HG02610 (cell line): ENCODE measurements at regions not wholly inside any gene's neighbourhood (a gene's known extent, or its start where the extent isn't known, plus 50 kb on each side); places are given as distances from the start of the nearest gene placed in this dataset.
"Not testable (repeated sequence)": the region's sequence is repeated elsewhere in the genome, so short reads cannot be mapped to it uniquely, and the experiment has no call there.

ENCODE experiments used
- ATAC-seq: cut with Tn5 transposase; IDR thresholded peaks from one replicate; pipeline ENCODE4 v1.9.1; 2021; ENCODE audit warnings: mild to moderate bottlenecking, moderate library complexity; ENCODE audit not compliant: unreplicated experiment

- no peak for ATAC-seq
Observed at GRCh38 chr7:68748934-68749900, 849.1 kb upstream of the AUTS2 start.

- ATAC-seq, result no peak
Observed at GRCh38 chr7:68752485-68753178, 845.6 kb upstream of the AUTS2 start.

- ATAC-seq, result no peak
Observed at GRCh38 chr7:68754414-68754813, 843.9 kb upstream of the AUTS2 start.

GRCh38 chr7:68756986-68757495, 841.2 kb upstream of the AUTS2 start:
- ATAC-seq, result no peak

GRCh38 chr7:68760556-68760955, 837.7 kb upstream of the AUTS2 start:
- no peak for ATAC-seq

- no peak for ATAC-seq
Observed at GRCh38 chr7:68767462-68767861, 830.8 kb upstream of the AUTS2 start.

- ATAC-seq, result no peak
Observed at GRCh38 chr7:68770649-68771048, 827.6 kb upstream of the AUTS2 start.

GRCh38 chr7:68776326-68776725, 821.9 kb upstream of the AUTS2 start:
- no peak for ATAC-seq

GRCh38 chr7:68783684-68784083, 814.6 kb upstream of the AUTS2 start:
- no peak for ATAC-seq

- no peak for ATAC-seq
Observed at GRCh38 chr7:68785036-68785435, 813.2 kb upstream of the AUTS2 start.

GRCh38 chr7:68787566-68787965, 810.7 kb upstream of the AUTS2 start:
- ATAC-seq, result no peak

GRCh38 chr7:68788529-68788928, 809.7 kb upstream of the AUTS2 start:
- not testable (repeated sequence) for ATAC-seq

GRCh38 chr7:68789597-68789996, 808.7 kb upstream of the AUTS2 start:
- no peak for ATAC-seq

GRCh38 chr7:68792351-68792750, 805.9 kb upstream of the AUTS2 start:
- ATAC-seq, result no peak

- ATAC-seq, result no peak
Observed at GRCh38 chr7:68793513-68793912, 804.8 kb upstream of the AUTS2 start.

GRCh38 chr7:68800316-68800715, 798.0 kb upstream of the AUTS2 start:
- no peak for ATAC-seq

- no peak for ATAC-seq
Observed at GRCh38 chr7:68805159-68805558, 793.1 kb upstream of the AUTS2 start.

- no peak for ATAC-seq
Observed at GRCh38 chr7:68807666-68808065, 790.6 kb upstream of the AUTS2 start.

- ATAC-seq, result no peak
Observed at GRCh38 chr7:68813551-68814080, 784.7 kb upstream of the AUTS2 start.

- no peak for ATAC-seq
Observed at GRCh38 chr7:68816491-68816890, 781.8 kb upstream of the AUTS2 start.

GRCh38 chr7:68820321-68820720, 778.0 kb upstream of the AUTS2 start:
- ATAC-seq, result no peak

GRCh38 chr7:68821846-68822245, 776.4 kb upstream of the AUTS2 start:
- no peak for ATAC-seq
